ENCODE measurements at regions not wholly inside any gene's neighbourhood (a gene's known extent, or its start where the extent isn't known, plus 50 kb on each side); places are given as distances from the start of the nearest gene placed in this dataset.

DNA sequence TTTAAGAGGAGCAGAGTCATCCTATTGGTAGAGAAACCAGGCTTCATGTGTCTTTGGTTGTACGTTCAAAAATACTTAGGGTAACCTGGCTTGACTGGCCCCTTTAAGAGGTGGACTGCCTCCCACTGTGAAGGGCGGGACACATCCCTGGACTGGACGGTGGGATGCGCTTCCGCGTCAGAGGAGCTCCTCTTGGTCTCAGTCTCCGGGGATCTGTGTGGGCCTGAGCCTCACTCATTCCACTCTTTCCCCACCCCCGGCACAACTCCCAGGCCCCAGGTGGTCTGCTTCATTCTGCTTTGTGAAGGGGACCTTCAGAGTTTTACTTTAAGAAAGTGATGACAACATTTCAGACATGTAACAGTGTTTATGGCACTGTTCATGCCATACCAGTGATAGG, 601.1 kb downstream of the IRX1 start:
- Histone ChIP-seq H3K27ac (ENCODE audit: low read depth) (no peak overlapping the region), H3K4me3 (ENCODE audit: low read depth, low read length) (no peak overlapping the region), H3K4me1 (ENCODE audit: insufficient read depth) (no peaks in the 10 kb centered on the region), H3K36me3 (ENCODE audit: insufficient read depth) (no peaks in the 10 kb centered on the region)
- DNase-seq (ENCODE audit: extremely low spot score) = no peak
- 25% methylated on average over 8 of the region's 8 CpGs for WGBS

DNA sequence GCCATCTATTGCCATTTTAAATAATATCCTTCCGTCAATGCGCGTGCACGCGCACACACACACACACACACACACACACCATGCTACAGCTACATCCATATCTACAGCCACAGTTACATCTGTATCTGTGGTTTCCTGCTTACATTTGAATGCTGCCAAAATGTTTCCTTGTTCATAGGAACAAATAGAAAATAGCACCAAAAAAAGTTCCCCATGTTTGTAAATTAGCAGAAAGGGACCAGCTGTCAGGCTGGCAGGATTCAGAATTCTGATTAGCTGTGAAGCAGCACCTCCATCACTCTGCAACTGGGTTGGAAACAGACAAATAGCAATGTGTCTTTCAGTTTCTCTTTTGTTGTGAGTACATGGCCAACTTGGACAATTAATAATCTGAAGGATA, 601.5 kb downstream of the IRX1 start:
- 38% methylated on average over 5 of the region's 5 CpGs for WGBS
- no peak overlapping the region for H3K4me3 ChIP-seq (ENCODE audit: low read depth, low read length)
- H3K36me3 ChIP-seq (ENCODE audit: insufficient read depth) = no peaks in the 10 kb centered on the region
- no peak for DNase-seq (ENCODE audit: extremely low spot score)
- no peaks in the 10 kb centered on the region for H3K4me1 ChIP-seq (ENCODE audit: insufficient read depth)
- no peak overlapping the region for H3K27ac ChIP-seq (ENCODE audit: low read depth)

DNA sequence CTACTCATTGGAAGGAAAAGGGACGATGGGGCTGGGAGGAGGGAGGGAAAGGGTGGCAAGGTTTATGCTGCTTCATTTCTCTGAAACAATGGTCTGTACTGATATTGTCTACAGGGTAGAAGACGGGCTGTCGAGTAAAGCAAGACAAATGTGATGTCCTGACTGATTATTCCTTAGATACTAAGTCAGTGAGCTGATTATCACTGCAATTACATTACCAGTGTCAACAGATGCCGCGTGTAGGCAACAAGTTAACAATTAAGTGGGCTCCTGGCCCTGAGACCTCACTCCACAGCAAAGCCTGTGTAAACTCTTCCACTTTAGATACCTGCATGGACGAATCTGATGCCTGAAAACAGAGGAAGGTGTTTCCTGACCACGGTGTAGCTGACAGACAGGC, 602.8 kb downstream of the IRX1 start:
- Histone ChIP-seq H3K27ac (ENCODE audit: low read depth) (no peak overlapping the region), H3K4me1 (ENCODE audit: insufficient read depth) (no peaks in the 10 kb centered on the region), H3K36me3 (ENCODE audit: insufficient read depth) (no peaks in the 10 kb centered on the region), H3K4me3 (ENCODE audit: low read depth, low read length) (no peak overlapping the region)
- 63% methylated on average over 7 of the region's 7 CpGs for WGBS
- DNase-seq (ENCODE audit: extremely low spot score) = no peak

DNA sequence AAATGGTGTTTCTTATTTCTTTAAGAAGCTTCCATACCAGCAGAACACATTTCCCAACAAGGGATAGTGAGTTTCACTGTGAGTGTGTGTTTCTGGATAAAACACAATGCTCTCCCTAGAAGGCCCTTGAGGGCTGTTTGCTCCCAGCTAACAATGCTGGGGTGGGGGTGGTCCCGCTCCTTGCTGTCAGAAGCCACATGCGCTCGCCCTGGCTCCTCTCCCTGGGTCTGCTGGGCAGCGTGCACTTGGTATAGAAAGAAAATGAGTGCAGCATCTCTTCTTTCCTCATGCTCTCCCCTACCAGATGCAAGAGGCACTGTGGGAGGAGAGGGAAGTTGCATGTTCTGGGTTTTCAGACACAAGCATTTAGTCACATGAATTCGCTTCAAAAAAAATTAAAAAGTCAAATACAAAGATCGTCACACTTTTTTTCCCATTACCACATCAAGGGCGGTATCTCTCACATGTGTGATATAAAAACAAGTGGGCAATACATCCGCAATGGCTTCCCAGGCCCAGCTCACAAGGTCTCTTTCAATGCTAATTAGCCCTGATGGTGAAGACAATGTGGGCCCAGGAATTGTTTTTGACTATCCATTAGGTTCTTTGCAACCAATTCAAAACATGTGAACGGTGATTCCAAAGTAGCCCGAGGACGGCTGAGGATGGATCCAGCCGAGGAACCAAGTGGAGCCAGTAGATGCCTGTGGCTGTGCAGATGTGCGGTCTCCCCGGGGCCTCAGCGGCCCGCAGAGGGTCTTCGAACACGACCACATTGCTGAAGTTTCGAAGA, 603.6 kb downstream of the IRX1 start:
- no peaks in the 10 kb centered on the region for H3K4me1 ChIP-seq (ENCODE audit: insufficient read depth)
- H3K27ac ChIP-seq (ENCODE audit: low read depth) = no peak overlapping the region
- no peaks in the 10 kb centered on the region for H3K36me3 ChIP-seq (ENCODE audit: insufficient read depth)
- DNase-seq (ENCODE audit: extremely low spot score) = no peak
- H3K4me3 ChIP-seq (ENCODE audit: low read depth, low read length) = no peak overlapping the region
- 84% methylated on average over 19 of the region's 19 CpGs for WGBS

GRCh38 chr5:4203146-4203545, 607.5 kb downstream of the IRX1 start:
- DNase-seq (ENCODE audit: extremely low spot score) = no peak
- H3K36me3 ChIP-seq (ENCODE audit: insufficient read depth) = no peaks in the 10 kb centered on the region
- WGBS = 87% methylated on average over 4 of the region's 4 CpGs
- H3K4me1 ChIP-seq (ENCODE audit: insufficient read depth) = no peaks in the 10 kb centered on the region
- no peak overlapping the region for H3K27ac ChIP-seq (ENCODE audit: low read depth)
- no peak overlapping the region for H3K4me3 ChIP-seq (ENCODE audit: low read depth, low read length)

DNA sequence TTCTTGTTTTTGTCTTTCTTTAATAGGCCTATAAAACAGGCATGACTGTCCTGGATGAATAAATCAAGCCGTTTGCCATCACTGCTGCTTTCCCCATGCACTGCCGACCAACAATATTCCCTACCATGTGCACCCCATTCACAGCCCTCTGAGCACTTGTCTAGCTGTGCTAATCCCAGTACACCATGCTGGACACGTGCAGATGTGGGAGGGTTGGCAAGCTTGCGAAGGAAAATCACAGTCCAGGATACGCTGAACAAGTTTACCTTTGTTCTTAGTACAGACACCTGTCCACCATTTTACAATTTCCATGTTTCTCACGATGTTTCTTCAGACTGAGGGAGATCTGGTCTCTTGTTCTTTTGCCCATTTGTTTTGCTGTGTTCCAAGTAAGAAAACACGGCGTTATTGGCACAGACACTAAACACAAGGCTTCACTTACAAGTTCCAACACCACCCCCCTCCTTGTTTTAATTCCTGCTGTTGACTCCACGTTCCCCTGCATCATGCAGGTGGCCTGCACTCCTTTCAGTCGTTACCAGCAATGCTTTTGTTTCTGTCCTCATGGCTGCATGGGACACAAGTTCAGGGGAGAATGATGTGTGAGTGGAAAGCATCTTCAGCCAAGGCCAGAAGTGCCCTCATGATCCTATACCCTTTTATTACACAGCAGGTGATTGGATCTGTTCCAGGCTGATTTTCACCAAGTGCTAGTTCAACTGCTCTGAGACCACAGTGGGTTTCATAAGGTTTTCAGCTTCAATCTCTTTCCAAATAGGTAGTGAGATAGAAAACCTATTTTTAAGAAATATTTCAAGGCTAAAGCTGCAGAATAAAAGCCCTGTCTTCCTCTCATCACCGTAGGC, 608.9 kb downstream of the IRX1 start:
- Histone ChIP-seq H3K4me3 (ENCODE audit: low read depth, low read length) (no peak overlapping the region), H3K4me1 (ENCODE audit: insufficient read depth) (no peaks in the 10 kb centered on the region), H3K27ac (ENCODE audit: low read depth) (no peak overlapping the region), H3K36me3 (ENCODE audit: insufficient read depth) (no peaks in the 10 kb centered on the region)
- DNase-seq (ENCODE audit: extremely low spot score) = no peak
- 40% methylated on average over 11 of the region's 11 CpGs for WGBS

DNA sequence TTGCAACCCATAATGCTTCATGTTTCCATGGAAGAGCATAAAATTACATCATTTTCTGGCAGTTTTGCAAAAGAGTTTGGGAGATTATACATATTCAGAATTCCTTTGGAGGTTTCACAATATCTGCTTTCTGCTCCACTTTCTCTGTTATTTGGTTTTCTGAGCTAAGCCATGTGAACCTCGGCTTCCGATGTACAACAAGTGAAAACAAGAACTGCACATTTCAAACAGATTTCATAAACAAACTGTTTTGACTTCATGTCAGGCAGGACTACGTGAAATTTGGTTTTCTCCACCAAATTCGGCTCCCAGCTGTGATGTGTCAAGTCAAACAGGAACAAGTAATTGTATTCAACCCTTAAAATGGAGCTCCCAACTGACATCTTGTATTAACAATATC, 609.8 kb downstream of the IRX1 start:
- no peak overlapping the region for H3K27ac ChIP-seq (ENCODE audit: low read depth)
- WGBS = 19% methylated on average over 4 of the region's 4 CpGs

GRCh38 chr5:4206127-4206526, 610.5 kb downstream of the IRX1 start:
- 81% methylated on average over 1 of the region's 1 CpG for WGBS
- DNase-seq (ENCODE audit: extremely low spot score) = no peak
- H3K4me3 ChIP-seq (ENCODE audit: low read depth, low read length) = no peak overlapping the region
- H3K4me1 ChIP-seq (ENCODE audit: insufficient read depth) = no peaks in the 10 kb centered on the region
- H3K36me3 ChIP-seq (ENCODE audit: insufficient read depth) = no peaks in the 10 kb centered on the region
- H3K27ac ChIP-seq (ENCODE audit: low read depth) = no peak overlapping the region

More for the DNA sequence above, 609.8 kb downstream of the IRX1 start:
- Histone ChIP-seq H3K4me1 (ENCODE audit: insufficient read depth) (no peaks in the 10 kb centered on the region), H3K4me3 (ENCODE audit: low read depth, low read length) (no peak overlapping the region), H3K36me3 (ENCODE audit: insufficient read depth) (no peaks in the 10 kb centered on the region)
- DNase-seq (ENCODE audit: extremely low spot score) = peak; percentile 23

DNA sequence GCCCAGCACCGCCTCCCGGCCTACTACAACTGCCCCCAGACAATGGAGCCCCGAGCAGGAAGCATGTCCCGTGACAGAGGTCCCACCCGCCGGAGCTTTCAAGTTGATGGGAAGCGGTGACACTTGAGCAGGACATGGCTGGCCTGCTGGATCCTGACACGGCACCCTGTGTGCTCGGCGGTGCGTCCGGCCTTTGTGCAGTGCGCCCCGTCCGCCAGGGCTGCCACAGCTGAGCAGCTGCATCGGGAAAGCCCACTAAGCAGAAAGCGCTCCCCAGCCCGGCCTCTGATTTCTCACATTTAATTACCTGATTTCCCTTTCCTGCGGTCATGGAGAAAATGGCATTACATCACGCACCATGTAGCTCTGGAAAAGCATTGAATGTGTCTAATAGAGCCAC, 611.9 kb downstream of the IRX1 start:
- H3K36me3 ChIP-seq (ENCODE audit: insufficient read depth) = no peaks in the 10 kb centered on the region
- H3K27ac ChIP-seq (ENCODE audit: low read depth) = no peak overlapping the region
- 92% methylated on average over 20 of the region's 20 CpGs for WGBS
- H3K4me1 ChIP-seq (ENCODE audit: insufficient read depth) = no peaks in the 10 kb centered on the region
- no peak for DNase-seq (ENCODE audit: extremely low spot score)
- no peak overlapping the region for H3K4me3 ChIP-seq (ENCODE audit: low read depth, low read length)

- Histone ChIP-seq H3K36me3 (ENCODE audit: insufficient read depth) (no peaks in the 10 kb centered on the region), H3K27ac (ENCODE audit: low read depth) (no peak overlapping the region), H3K4me3 (ENCODE audit: low read depth, low read length) (no peak overlapping the region), H3K4me1 (ENCODE audit: insufficient read depth) (no peaks in the 10 kb centered on the region)
- WGBS = 81% methylated on average over 2 of the region's 2 CpGs
- DNase-seq (ENCODE audit: extremely low spot score) = no peak
Measured at GRCh38 chr5:4208537-4208936, 612.9 kb downstream of the IRX1 start.

GRCh38 chr5:4208996-4209395, 613.4 kb downstream of the IRX1 start:
- DNase-seq (ENCODE audit: extremely low spot score) = no peak
- no peaks in the 10 kb centered on the region for H3K36me3 ChIP-seq (ENCODE audit: insufficient read depth)
- no peaks in the 10 kb centered on the region for H3K4me1 ChIP-seq (ENCODE audit: insufficient read depth)
- no peak overlapping the region for H3K4me3 ChIP-seq (ENCODE audit: low read depth, low read length)
- WGBS = 79% methylated on average over 5 of the region's 5 CpGs
- no peak overlapping the region for H3K27ac ChIP-seq (ENCODE audit: low read depth)

GRCh38 chr5:4212071-4212739, 616.6 kb downstream of the IRX1 start:
- no peak overlapping the region for H3K4me3 ChIP-seq (ENCODE audit: low read depth, low read length)
- WGBS = 81% methylated on average over 9 of the region's 9 CpGs
- H3K27ac ChIP-seq (ENCODE audit: low read depth) = no peak overlapping the region
- H3K4me1 ChIP-seq (ENCODE audit: insufficient read depth) = no peaks in the 10 kb centered on the region
- DNase-seq (ENCODE audit: extremely low spot score) = no peak
- no peaks in the 10 kb centered on the region for H3K36me3 ChIP-seq (ENCODE audit: insufficient read depth)

DNA sequence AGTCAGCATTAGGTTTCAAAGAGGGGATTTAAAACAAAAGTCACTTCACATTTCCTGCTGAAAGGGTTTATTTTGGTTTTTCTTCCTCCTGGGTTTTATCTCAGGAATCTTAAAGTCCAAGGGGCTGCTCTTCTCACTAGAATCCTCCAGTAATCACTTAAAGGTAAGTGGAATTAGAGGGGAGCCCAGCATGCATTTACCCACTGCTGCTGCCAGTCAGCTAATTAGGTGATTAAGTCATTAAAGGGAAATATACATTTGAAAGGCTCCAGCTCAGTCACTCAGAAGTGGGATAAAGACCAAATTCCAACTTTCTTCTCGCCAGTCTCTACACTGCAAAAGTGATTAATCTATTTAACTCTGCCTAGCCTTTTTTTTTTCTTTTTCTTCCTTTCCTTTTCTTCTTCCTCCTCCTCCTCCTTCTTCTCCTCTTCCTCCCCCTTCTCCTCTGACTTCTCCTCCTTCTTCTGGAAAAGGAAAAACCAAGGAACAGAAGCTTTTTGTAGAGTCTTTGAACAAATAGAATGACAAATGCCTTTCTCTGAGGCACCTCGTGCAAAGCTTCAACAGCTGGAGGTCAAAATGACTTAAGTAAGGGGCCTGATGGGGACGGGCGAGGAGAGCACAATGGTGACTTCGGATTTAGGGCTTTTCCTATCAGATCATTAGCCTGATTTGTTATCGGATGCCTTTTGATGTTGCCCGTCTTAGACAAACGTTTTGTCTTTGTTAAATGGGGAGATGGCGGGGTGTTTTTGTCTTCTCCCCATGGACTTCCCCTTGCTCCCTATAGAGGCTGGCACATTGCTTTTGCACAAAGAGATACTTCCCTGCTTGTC, 617.6 kb downstream of the IRX1 start:
- Histone ChIP-seq H3K4me1 (ENCODE audit: insufficient read depth) (no peaks in the 10 kb centered on the region), H3K4me3 (ENCODE audit: low read depth, low read length) (no peak overlapping the region), H3K27ac (ENCODE audit: low read depth) (no peak overlapping the region), H3K36me3 (ENCODE audit: insufficient read depth) (no peaks in the 10 kb centered on the region)
- WGBS = 18% methylated on average over 9 of the region's 9 CpGs
- DNase-seq (ENCODE audit: extremely low spot score) = no peak

Data from urinary bladder (tissue), 3 donors.